ENCODE measurements at regions not wholly inside any gene's neighbourhood (a gene's known extent, or its start where the extent isn't known, plus 50 kb on each side); places are given as distances from the start of the nearest gene placed in this dataset.

GRCh38 chr17:72306037-72306436 is 185.2 kb downstream of the SOX9 start:
- intact Hi-C loops (cut with DNase I): no loop called here
- Histone ChIP-seq H3K27ac (no peak overlapping the region), H3K9me3 (no peaks in the 10 kb centered on the region), H3K4me1 (no peaks in the 10 kb centered on the region), H3K36me3 (no peaks in the 10 kb centered on the region), H3K27me3 (peaks cover 0 to 14% (median 0%) of the 10 kb centered on the region in 9 donors), H3K4me3 (peak overlapping the region in 1 of 12 donors; percentile 19)
- TF ChIP-seq CTCF (IDR thresholded peaks at IDR 0.05) (no peak), POLR2A (IDR thresholded peaks at IDR 0.05) (no peak)
- 60 to 65% (median 64%) methylated on average over 6 of the region's 6 CpGs for WGBS, 4 donors
- ATAC-seq (peak in 2 of 4 donors; percentile 18 to 41), DNase-seq (no peak)

GRCh38 chr17:72307836-72308235 is 187.0 kb downstream of the SOX9 start:
- ATAC-seq (no peak), DNase-seq (no peak)
- Histone ChIP-seq H3K27me3 (peaks cover 0 to 14% (median 0%) of the 10 kb centered on the region in 9 donors), H3K36me3 (no peaks in the 10 kb centered on the region), H3K9me3 (no peaks in the 10 kb centered on the region), H3K4me1 (no peaks in the 10 kb centered on the region), H3K27ac (no peak overlapping the region), H3K4me3 (no peak overlapping the region)
- TF ChIP-seq CTCF (IDR thresholded peaks at IDR 0.05): no peak
- TF ChIP-seq POLR2A (IDR thresholded peaks at IDR 0.05): no peak
- intact Hi-C loops (cut with DNase I): no loop called here
- WGBS, 4 donors: 74 to 82% (median 78%) methylated on average over 3 of the region's 3 CpGs

- Histone ChIP-seq H3K27me3 (peaks cover 0 to 14% (median 0%) of the 10 kb centered on the region in 9 donors), H3K4me3 (no peak overlapping the region), H3K4me1 (no peaks in the 10 kb centered on the region), H3K36me3 (no peaks in the 10 kb centered on the region), H3K9me3 (no peaks in the 10 kb centered on the region), H3K27ac (no peak overlapping the region)
- ATAC-seq (no peak), DNase-seq (no peak)
- TF ChIP-seq CTCF (IDR thresholded peaks at IDR 0.05): no peak
- TF ChIP-seq POLR2A (IDR thresholded peaks at IDR 0.05): no peak
- intact Hi-C loops (cut with DNase I): no loop called here
- 66 to 75% (median 72%) methylated on average over 5 of the region's 5 CpGs for WGBS, 4 donors
These were observed 188.0 kb downstream of the SOX9 start for GRCh38 chr17:72308744-72309385.

- DNase-seq (no peak), ATAC-seq (no peak)
- no peak for TF ChIP-seq POLR2A (IDR thresholded peaks at IDR 0.05)
- no peak for TF ChIP-seq CTCF (IDR thresholded peaks at IDR 0.05)
- intact Hi-C loops (cut with DNase I): no loop called here
- Histone ChIP-seq H3K4me3 (no peak overlapping the region), H3K27ac (no peak overlapping the region), H3K9me3 (no peaks in the 10 kb centered on the region), H3K36me3 (no peaks in the 10 kb centered on the region), H3K27me3 (peaks cover 0 to 14% (median 0%) of the 10 kb centered on the region in 9 donors), H3K4me1 (no peaks in the 10 kb centered on the region)
- WGBS, 4 donors: 86 to 100% (median 94%) methylated on average over 1 of the region's 1 CpG
These were observed 190.2 kb downstream of the SOX9 start for GRCh38 chr17:72311004-72311403.

Data from heart left ventricle (tissue), 16 donors.